ENCODE measurements at regions not wholly inside any gene's neighbourhood (a gene's known extent, or its start where the extent isn't known, plus 50 kb on each side); places are given as distances from the start of the nearest gene placed in this dataset.

DNA sequence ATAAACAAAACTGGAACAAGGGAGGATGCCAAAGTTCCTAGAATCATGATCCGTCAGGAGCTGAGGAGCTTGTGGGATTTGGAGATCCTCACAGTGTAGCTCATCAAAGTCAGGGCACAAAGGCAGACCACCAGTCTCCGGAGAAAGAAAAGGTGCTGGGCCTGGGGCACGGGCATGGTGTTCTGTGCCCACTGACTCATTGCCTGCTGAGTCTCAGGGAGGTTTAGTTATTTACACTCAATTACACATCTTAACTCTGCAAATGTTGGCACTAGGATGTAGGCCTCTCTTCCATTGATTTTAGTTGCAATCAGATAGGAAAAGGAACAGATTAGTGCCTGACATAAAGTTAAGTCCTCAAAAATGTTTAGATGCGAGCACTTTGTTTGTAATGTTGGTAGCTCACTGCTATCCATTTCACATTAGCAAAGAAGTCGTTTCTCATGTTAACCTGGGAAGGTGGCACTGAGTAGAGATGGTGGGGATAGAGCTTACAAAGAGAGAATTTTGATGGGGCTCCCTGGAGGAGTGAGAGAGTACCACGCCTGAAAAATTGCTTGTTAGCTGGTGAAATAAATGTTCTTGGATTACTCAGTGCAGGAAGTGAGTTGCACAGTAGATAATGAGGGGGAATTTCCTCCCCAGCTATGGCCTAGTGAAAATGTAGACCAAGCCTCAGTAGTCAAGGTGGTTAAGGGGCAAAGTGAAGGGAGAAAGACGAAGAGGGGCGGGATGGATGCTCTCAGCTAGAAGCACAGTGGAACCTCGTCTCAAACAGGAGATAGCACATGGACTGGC lies 109.5 kb upstream of the CD180 start:
- Histone ChIP-seq H3K4me3 (replicated peaks in 1 of 2; ENCODE audit: low read depth in 1 of 2, low read length in 2 of 2) (no peak overlapping the region), H4K20me1 (ENCODE audit: insufficient read depth) (no peaks in the 10 kb centered on the region), H3K27me3 (ENCODE audit: insufficient read depth, low read length) (0 out of 2 replicates have a peak, but pooled peaks cover under 1% of the 10 kb centered on the region), H3K9me2 (ENCODE audit: insufficient read depth) (no peaks in the 10 kb centered on the region), H3K27ac (ENCODE audit: low read depth, low read length) (no peak overlapping the region), H2AFZ (ENCODE audit: low read depth, low read length, poor library complexity, severe bottlenecking) (no peak overlapping the region), H3K9me3 (ENCODE audit: control insufficient read depth in 1 of 2, insufficient read depth in 1 of 2, low read depth in 1 of 2, low read length in 2 of 2) (no peaks in the 10 kb centered on the region), H3K36me3 (ENCODE audit: control insufficient read depth in 1 of 2, insufficient read depth in 2 of 2, low read length in 2 of 2) (no peaks in the 10 kb centered on the region), H3K4me1 (ENCODE audit: control insufficient read depth in 1 of 2, insufficient read depth in 2 of 2, low read length in 2 of 2) (peaks cover 0 to 6% of the 10 kb centered on the region in 2 experiments; a peak in 1 of 4 replicates), H3K9ac (ENCODE audit: low read length) (no peak overlapping the region), H3K4me2 (ENCODE audit: low read length) (no peak overlapping the region), H3K79me2 (ENCODE audit: insufficient read depth, low read length) (no peaks in the 10 kb centered on the region)
- no TSS peak for BruUV-seq (replicated peaks)
- DNase-seq (ENCODE audit: low read depth, low spot score) = no peak
- intact Hi-C loops (cut with micrococcal nuclease) = no loop called here
- ATAC-seq = no peak
- ChIA-PET CTCF (no interaction called here), POLR2A (no interaction called here), RAD21 (ENCODE audit: low non-redundant PET in 1 of 2, low total read pairs in 2 of 2, uncharacterized antibody in 2 of 2, unreplicated experiment in 2 of 2) (no interaction called here)
- TF ChIP-seq ZNF274 (IDR thresholded peaks at IDR 0.05; ENCODE audit: low read depth, low read length) = no peak
- TF ChIP-seq EGR1 (IDR thresholded peaks at IDR 0.05; ENCODE audit: low read depth) = no peak
- no peak for TF ChIP-seq JUND (IDR thresholded peaks at IDR 0.05)
- TF ChIP-seq, protein P1, sequence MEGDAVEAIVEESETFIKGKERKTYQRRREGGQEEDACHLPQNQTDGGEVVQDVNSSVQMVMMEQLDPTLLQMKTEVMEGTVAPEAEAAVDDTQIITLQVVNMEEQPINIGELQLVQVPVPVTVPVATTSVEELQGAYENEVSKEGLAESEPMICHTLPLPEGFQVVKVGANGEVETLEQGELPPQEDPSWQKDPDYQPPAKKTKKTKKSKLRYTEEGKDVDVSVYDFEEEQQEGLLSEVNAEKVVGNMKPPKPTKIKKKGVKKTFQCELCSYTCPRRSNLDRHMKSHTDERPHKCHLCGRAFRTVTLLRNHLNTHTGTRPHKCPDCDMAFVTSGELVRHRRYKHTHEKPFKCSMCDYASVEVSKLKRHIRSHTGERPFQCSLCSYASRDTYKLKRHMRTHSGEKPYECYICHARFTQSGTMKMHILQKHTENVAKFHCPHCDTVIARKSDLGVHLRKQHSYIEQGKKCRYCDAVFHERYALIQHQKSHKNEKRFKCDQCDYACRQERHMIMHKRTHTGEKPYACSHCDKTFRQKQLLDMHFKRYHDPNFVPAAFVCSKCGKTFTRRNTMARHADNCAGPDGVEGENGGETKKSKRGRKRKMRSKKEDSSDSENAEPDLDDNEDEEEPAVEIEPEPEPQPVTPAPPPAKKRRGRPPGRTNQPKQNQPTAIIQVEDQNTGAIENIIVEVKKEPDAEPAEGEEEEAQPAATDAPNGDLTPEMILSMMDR (IDR thresholded peaks at IDR 0.05 in 2 of 3, conservative IDR thresholded peaks at IDR 0.05 in 1 of 3; ENCODE audit: borderline replicate concordance in 1 of 3, insufficient read depth in 1 of 3, low read depth in 2 of 3, low read length in 2 of 3) = no peak
- TF ChIP-seq EZH2phosphoT487 (IDR thresholded peaks at IDR 0.05; ENCODE audit: borderline replicate concordance) = no peak
- no peak for TF ChIP-seq ZFX (IDR thresholded peaks at IDR 0.05)
- no peak for TF ChIP-seq POLR2A (IDR thresholded peaks at IDR 0.05; ENCODE audit: borderline replicate concordance, extremely low read depth, insufficient read depth, insufficient read length)
- TF ChIP-seq, protein P2, sequence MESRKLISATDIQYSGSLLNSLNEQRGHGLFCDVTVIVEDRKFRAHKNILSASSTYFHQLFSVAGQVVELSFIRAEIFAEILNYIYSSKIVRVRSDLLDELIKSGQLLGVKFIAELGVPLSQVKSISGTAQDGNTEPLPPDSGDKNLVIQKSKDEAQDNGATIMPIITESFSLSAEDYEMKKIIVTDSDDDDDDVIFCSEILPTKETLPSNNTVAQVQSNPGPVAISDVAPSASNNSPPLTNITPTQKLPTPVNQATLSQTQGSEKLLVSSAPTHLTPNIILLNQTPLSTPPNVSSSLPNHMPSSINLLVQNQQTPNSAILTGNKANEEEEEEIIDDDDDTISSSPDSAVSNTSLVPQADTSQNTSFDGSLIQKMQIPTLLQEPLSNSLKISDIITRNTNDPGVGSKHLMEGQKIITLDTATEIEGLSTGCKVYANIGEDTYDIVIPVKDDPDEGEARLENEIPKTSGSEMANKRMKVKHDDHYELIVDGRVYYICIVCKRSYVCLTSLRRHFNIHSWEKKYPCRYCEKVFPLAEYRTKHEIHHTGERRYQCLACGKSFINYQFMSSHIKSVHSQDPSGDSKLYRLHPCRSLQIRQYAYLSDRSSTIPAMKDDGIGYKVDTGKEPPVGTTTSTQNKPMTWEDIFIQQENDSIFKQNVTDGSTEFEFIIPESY (IDR thresholded peaks at IDR 0.05; ENCODE audit: extremely low read depth, insufficient replicate concordance, low read length) = no peak
- TF ChIP-seq, protein P3, sequence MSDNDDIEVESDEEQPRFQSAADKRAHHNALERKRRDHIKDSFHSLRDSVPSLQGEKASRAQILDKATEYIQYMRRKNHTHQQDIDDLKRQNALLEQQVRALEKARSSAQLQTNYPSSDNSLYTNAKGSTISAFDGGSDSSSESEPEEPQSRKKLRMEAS (IDR thresholded peaks at IDR 0.05) = no peak
- no peak for TF ChIP-seq ELF1 (IDR thresholded peaks at IDR 0.05; ENCODE audit: borderline replicate concordance, low read depth)
- no peak for TF ChIP-seq POLR2AphosphoS5 (IDR thresholded peaks at IDR 0.05; ENCODE audit: low read depth, low read length)
- TF ChIP-seq SRF (IDR thresholded peaks at IDR 0.05; ENCODE audit: low read depth) = no peak
- TF ChIP-seq TCF7L2 (IDR thresholded peaks at IDR 0.05; ENCODE audit: borderline replicate concordance, extremely low read depth, insufficient read depth, insufficient read length) = no peak
- TF ChIP-seq, protein P4, sequence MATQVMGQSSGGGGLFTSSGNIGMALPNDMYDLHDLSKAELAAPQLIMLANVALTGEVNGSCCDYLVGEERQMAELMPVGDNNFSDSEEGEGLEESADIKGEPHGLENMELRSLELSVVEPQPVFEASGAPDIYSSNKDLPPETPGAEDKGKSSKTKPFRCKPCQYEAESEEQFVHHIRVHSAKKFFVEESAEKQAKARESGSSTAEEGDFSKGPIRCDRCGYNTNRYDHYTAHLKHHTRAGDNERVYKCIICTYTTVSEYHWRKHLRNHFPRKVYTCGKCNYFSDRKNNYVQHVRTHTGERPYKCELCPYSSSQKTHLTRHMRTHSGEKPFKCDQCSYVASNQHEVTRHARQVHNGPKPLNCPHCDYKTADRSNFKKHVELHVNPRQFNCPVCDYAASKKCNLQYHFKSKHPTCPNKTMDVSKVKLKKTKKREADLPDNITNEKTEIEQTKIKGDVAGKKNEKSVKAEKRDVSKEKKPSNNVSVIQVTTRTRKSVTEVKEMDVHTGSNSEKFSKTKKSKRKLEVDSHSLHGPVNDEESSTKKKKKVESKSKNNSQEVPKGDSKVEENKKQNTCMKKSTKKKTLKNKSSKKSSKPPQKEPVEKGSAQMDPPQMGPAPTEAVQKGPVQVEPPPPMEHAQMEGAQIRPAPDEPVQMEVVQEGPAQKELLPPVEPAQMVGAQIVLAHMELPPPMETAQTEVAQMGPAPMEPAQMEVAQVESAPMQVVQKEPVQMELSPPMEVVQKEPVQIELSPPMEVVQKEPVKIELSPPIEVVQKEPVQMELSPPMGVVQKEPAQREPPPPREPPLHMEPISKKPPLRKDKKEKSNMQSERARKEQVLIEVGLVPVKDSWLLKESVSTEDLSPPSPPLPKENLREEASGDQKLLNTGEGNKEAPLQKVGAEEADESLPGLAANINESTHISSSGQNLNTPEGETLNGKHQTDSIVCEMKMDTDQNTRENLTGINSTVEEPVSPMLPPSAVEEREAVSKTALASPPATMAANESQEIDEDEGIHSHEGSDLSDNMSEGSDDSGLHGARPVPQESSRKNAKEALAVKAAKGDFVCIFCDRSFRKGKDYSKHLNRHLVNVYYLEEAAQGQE (IDR thresholded peaks at IDR 0.05; ENCODE audit: low read depth) = no peak
